ENCODE measurements at regions not wholly inside any gene's neighbourhood (a gene's known extent, or its start where the extent isn't known, plus 50 kb on each side); places are given as distances from the start of the nearest gene placed in this dataset.

DNA sequence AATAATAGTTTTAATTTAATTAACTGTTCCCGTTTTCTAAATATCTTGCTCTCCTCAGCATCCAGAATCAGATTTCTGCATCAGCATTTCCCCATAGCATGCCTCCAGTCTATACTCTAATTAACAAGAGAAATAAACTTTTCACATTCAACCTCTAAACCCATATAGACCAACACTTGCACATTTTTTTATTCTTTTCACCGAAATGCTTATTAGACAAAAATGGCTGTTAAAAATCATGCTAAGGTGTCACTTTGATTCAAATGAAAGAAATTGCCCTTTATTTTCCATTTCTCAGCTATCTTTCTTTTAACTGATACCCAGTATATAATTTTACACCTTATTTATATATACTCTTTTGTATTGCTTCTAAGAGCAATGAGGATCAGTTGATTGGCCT, 1107.1 kb upstream of the EPHA6 start:
- DNase-seq: no peak
- Histone ChIP-seq H3K27ac (no peak overlapping the region), H3K4me3 (no peak overlapping the region), H3K9me3 (no peaks in the 10 kb centered on the region), H3K27me3 (no peaks in the 10 kb centered on the region), H3K36me3 (no peaks in the 10 kb centered on the region), H3K4me1 (no peaks in the 10 kb centered on the region)
- TF ChIP-seq, protein P1, sequence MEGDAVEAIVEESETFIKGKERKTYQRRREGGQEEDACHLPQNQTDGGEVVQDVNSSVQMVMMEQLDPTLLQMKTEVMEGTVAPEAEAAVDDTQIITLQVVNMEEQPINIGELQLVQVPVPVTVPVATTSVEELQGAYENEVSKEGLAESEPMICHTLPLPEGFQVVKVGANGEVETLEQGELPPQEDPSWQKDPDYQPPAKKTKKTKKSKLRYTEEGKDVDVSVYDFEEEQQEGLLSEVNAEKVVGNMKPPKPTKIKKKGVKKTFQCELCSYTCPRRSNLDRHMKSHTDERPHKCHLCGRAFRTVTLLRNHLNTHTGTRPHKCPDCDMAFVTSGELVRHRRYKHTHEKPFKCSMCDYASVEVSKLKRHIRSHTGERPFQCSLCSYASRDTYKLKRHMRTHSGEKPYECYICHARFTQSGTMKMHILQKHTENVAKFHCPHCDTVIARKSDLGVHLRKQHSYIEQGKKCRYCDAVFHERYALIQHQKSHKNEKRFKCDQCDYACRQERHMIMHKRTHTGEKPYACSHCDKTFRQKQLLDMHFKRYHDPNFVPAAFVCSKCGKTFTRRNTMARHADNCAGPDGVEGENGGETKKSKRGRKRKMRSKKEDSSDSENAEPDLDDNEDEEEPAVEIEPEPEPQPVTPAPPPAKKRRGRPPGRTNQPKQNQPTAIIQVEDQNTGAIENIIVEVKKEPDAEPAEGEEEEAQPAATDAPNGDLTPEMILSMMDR (IDR thresholded peaks at IDR 0.05): no peak
- TF ChIP-seq POLR2A (IDR thresholded peaks at IDR 0.05): no peak

DNA sequence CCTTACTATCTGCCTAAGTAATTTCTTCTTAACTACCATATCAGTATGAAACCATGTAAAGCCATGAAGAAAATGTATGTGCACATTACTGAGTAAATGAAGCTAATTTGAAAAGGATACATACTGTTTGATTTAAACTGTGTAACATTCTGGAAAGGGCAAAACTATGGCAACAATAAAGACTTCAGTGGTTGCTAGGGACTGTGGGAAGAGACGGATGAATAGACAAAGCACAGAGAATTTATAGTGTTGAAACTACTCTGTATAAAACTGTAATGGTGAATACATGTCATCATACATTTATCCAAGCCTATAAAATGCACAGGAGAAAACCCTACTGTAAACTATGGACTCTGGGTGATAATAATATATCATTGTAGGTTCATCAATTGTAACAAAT, 1103.7 kb upstream of the EPHA6 start:
- no peak overlapping the region for H3K4me3 ChIP-seq
- no peaks in the 10 kb centered on the region for H3K4me1 ChIP-seq
- no peaks in the 10 kb centered on the region for H3K36me3 ChIP-seq
- TF ChIP-seq, protein P1 (IDR thresholded peaks at IDR 0.05): no peak
- TF ChIP-seq POLR2A (IDR thresholded peaks at IDR 0.05): no peak
- H3K27ac ChIP-seq: no peak overlapping the region
- no peaks in the 10 kb centered on the region for H3K27me3 ChIP-seq
- no peak for DNase-seq
- no peaks in the 10 kb centered on the region for H3K9me3 ChIP-seq

DNA sequence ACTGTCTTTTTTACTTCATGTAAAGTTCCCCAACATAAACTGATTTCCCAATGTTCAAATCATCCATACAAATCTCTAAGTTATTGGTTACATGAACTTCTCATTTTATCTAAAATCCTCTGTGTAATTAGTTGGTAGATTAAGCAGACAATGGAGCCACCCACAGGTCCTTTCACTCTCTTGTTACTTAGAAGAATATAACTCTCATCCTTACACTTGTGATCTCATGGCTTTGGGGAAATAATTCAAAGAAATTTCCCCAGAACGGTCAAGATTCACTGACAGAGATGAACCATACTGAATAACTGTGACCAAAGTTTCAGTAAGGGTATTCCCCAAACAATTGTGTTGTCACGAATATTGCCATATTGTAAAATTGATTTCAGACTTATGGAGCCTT, 1102.6 kb upstream of the EPHA6 start:
- DNase-seq: no peak
- Histone ChIP-seq H3K4me1 (no peaks in the 10 kb centered on the region), H3K4me3 (no peak overlapping the region), H3K36me3 (no peaks in the 10 kb centered on the region), H3K27me3 (no peaks in the 10 kb centered on the region), H3K27ac (no peak overlapping the region), H3K9me3 (no peaks in the 10 kb centered on the region)
- TF ChIP-seq, protein P1 (IDR thresholded peaks at IDR 0.05): no peak
- no peak for TF ChIP-seq POLR2A (IDR thresholded peaks at IDR 0.05)

DNA sequence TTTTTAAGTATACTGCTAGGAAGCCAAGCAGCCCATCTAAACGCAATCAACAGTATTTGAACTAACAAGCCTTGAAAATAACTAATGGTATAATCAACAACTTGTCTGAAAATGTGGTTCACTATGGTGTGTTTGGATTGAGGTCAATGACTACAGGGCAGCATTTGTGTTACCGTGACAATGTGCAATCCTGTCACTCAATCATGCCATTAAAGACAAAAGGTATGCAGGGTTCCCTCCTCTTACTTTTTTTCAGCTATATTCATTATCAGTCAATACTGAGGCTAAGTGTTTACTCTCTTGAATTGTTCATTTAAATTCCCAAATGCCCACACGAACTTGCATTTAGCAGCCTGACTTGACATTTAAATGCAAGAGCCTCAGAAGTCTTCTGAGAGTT, 1099.3 kb upstream of the EPHA6 start:
- no peaks in the 10 kb centered on the region for H3K4me1 ChIP-seq
- DNase-seq: no peak
- H3K27ac ChIP-seq: no peak overlapping the region
- TF ChIP-seq POLR2A (IDR thresholded peaks at IDR 0.05): no peak
- TF ChIP-seq, protein P1 (IDR thresholded peaks at IDR 0.05): no peak
- no peaks in the 10 kb centered on the region for H3K36me3 ChIP-seq
- no peak overlapping the region for H3K4me3 ChIP-seq
- no peaks in the 10 kb centered on the region for H3K9me3 ChIP-seq
- H3K27me3 ChIP-seq: no peaks in the 10 kb centered on the region

DNA sequence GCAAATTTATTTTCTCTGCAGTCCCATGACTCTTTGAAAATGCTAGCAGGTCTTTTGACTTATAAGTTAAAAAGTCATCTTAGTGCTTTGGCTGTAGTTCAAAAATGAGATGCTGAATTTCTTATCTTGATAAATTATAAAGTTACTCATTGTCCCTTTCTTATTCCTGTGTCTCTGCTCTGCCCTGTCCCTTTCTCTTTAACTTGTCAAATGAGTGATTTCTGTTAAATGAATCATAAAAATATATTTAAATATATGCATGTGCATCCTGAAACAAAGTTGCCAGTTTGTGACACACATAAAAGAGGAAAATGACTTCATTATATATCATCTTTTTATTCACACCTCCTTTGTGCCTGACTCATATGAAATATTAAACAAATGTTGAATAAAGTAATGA, 1097.3 kb upstream of the EPHA6 start:
- no peaks in the 10 kb centered on the region for H3K27me3 ChIP-seq
- TF ChIP-seq POLR2A (IDR thresholded peaks at IDR 0.05): no peak
- TF ChIP-seq, protein P1 (IDR thresholded peaks at IDR 0.05): no peak
- H3K27ac ChIP-seq: no peak overlapping the region
- H3K4me3 ChIP-seq: no peak overlapping the region
- no peaks in the 10 kb centered on the region for H3K9me3 ChIP-seq
- no peaks in the 10 kb centered on the region for H3K4me1 ChIP-seq
- DNase-seq: no peak
- H3K36me3 ChIP-seq: no peaks in the 10 kb centered on the region

DNA sequence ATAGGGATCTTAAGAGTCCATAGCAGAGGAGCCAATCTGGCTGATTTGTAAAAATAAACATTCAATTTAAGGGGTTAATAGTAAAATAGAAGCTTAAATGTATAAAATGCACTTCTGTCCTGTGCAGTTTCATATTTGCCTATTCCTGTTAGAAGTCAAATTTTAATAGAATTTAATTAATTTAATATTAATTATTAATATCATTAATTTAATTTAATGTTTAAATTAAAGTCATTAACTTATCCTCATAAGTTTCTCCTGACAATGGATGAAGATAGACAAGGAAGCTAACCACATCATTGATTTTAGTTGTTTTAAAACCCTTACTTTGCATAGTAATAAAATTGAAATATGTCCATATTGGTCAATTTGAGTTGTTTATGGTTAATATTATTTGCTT, 1096.2 kb upstream of the EPHA6 start:
- H3K9me3 ChIP-seq: no peaks in the 10 kb centered on the region
- DNase-seq: no peak
- no peak overlapping the region for H3K4me3 ChIP-seq
- H3K27ac ChIP-seq: no peak overlapping the region
- TF ChIP-seq POLR2A (IDR thresholded peaks at IDR 0.05): no peak
- no peaks in the 10 kb centered on the region for H3K36me3 ChIP-seq
- no peaks in the 10 kb centered on the region for H3K27me3 ChIP-seq
- no peaks in the 10 kb centered on the region for H3K4me1 ChIP-seq
